ENCODE measurements at regions not wholly inside any gene's neighbourhood (a gene's known extent, or its start where the extent isn't known, plus 50 kb on each side); places are given as distances from the start of the nearest gene placed in this dataset.

DNA sequence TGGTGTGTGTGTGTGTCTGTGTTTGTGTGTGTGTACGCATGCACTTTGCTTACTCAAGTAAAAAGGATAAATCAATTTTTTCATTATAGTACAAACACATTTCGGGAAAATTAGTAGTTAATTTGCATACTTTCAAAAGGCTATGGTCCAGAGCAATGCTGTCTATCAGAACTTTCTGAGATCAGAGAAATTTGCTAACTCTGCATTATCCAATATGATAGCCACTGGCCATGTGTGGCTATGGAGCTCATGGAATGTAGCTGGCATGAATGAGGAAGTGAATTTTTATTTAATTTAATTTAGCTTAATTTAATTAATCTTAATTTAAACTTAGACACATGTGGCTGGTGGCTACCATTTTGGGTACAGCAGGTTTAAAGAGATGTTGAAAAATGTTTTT lies 289.6 kb downstream of the MAT2B start:
- no peaks in the 10 kb centered on the region for H3K4me1 Mint-ChIP-seq
- TF ChIP-seq, protein P1, sequence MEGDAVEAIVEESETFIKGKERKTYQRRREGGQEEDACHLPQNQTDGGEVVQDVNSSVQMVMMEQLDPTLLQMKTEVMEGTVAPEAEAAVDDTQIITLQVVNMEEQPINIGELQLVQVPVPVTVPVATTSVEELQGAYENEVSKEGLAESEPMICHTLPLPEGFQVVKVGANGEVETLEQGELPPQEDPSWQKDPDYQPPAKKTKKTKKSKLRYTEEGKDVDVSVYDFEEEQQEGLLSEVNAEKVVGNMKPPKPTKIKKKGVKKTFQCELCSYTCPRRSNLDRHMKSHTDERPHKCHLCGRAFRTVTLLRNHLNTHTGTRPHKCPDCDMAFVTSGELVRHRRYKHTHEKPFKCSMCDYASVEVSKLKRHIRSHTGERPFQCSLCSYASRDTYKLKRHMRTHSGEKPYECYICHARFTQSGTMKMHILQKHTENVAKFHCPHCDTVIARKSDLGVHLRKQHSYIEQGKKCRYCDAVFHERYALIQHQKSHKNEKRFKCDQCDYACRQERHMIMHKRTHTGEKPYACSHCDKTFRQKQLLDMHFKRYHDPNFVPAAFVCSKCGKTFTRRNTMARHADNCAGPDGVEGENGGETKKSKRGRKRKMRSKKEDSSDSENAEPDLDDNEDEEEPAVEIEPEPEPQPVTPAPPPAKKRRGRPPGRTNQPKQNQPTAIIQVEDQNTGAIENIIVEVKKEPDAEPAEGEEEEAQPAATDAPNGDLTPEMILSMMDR (conservative IDR thresholded peaks at IDR 0.05), result no peak

DNA sequence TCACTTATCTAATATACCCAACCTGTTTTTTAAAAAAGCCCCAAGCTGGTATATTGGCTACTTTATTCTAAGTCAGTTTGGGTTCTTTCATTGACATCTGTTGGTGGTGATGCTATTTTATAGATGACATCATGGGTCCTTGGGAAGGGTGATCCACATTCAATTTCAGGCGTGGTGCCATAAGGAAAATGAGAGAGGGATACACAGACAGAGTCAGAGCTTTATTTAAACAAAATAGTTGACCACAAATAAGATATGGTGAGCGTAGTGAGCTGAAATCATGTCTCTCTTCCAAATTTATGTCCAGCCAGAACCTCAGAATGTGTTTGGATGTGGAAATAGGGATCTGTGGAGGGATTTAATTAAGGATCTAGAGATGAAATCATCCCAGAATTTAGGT lies 302.4 kb downstream of the MAT2B start:
- H3K9me3 Mint-ChIP-seq, result no peaks in the 10 kb centered on the region
- Histone ChIP-seq H3K9me3 (ENCODE audit: control insufficient read depth, low read length) (no peaks in the 10 kb centered on the region), H3K36me3 (ENCODE audit: control insufficient read depth, insufficient read depth, low read length) (no peaks in the 10 kb centered on the region), H3K4me1 (ENCODE audit: control insufficient read depth, insufficient read depth, low read length) (no peaks in the 10 kb centered on the region), H3K4me3 (ENCODE audit: low read length) (no peak overlapping the region), H3K27ac (ENCODE audit: low read depth, low read length) (no peak overlapping the region), H3K9ac (ENCODE audit: extremely low read depth, low read length, poor library complexity, severe bottlenecking) (no peak overlapping the region), H3K27me3 (ENCODE audit: control insufficient read depth, insufficient read depth, low read length, poor library complexity, severe bottlenecking) (no peaks in the 10 kb centered on the region)
- WGBS, 2 experiments (ENCODE audit: insufficient coverage in 1 of 2, insufficient read length in 1 of 2), result 92 to 96% methylated on average over 2 of the region's 2 CpGs
- H3K27me3 Mint-ChIP-seq (ENCODE audit: insufficient read depth), result no peaks in the 10 kb centered on the region
- no peak overlapping the region for H3K27ac Mint-ChIP-seq
- DNase-seq, result no peak
- TF ChIP-seq, protein P1 (conservative IDR thresholded peaks at IDR 0.05), result no peak
- no peaks in the 10 kb centered on the region for H3K36me3 Mint-ChIP-seq (ENCODE audit: low read depth)
- H3K4me3 Mint-ChIP-seq, result no peak overlapping the region
- no peaks in the 10 kb centered on the region for H3K4me1 Mint-ChIP-seq

More for the DNA sequence above, 289.6 kb downstream of the MAT2B start:
- Mint-ChIP-seq H3K4me3 (no peak overlapping the region), H3K27me3 (ENCODE audit: insufficient read depth) (no peaks in the 10 kb centered on the region), H3K36me3 (ENCODE audit: low read depth) (no peaks in the 10 kb centered on the region), H3K9me3 (no peaks in the 10 kb centered on the region), H3K27ac (no peak overlapping the region)
- Histone ChIP-seq H3K9me3 (ENCODE audit: control insufficient read depth, low read length) (no peaks in the 10 kb centered on the region), H3K27me3 (ENCODE audit: control insufficient read depth, insufficient read depth, low read length, poor library complexity, severe bottlenecking) (no peaks in the 10 kb centered on the region), H3K9ac (ENCODE audit: extremely low read depth, low read length, poor library complexity, severe bottlenecking) (no peak overlapping the region), H3K4me3 (ENCODE audit: low read length) (no peak overlapping the region), H3K27ac (ENCODE audit: low read depth, low read length) (no peak overlapping the region), H3K4me1 (ENCODE audit: control insufficient read depth, insufficient read depth, low read length) (no peaks in the 10 kb centered on the region), H3K36me3 (ENCODE audit: control insufficient read depth, insufficient read depth, low read length) (no peaks in the 10 kb centered on the region)
- 71% methylated on average over 1 of the region's 2 CpGs; no CpG with 5 or more reads in 1 of the 2 experiments for WGBS, 2 experiments (ENCODE audit: insufficient coverage in 1 of 2, insufficient read length in 1 of 2)
- no peak for DNase-seq

DNA sequence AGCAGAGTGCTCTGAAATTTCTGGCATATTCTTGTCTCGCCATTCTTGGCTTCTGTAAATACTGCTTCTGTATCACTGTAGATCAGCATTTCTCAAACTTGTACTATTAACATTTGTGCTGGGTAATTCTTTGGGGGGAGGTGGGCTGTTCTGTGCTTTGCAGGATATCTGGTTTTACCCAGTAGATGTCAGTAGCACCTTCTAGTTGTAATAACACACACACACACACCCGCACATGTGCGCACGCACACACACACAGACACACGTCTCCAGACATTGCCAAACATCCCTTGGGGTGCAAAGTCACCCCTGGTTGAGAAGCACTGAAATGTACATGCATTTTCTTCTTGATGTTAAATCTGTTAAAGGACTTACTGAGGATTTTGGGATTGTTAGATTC lies 304.1 kb downstream of the MAT2B start:
- Mint-ChIP-seq H3K27me3 (ENCODE audit: insufficient read depth) (no peaks in the 10 kb centered on the region), H3K4me3 (no peak overlapping the region), H3K36me3 (ENCODE audit: low read depth) (no peaks in the 10 kb centered on the region), H3K27ac (no peak overlapping the region), H3K9me3 (no peaks in the 10 kb centered on the region), H3K4me1 (no peaks in the 10 kb centered on the region)
- no peak overlapping the region for H3K27ac ChIP-seq (ENCODE audit: low read depth, low read length)
- no peaks in the 10 kb centered on the region for H3K4me1 ChIP-seq (ENCODE audit: control insufficient read depth, insufficient read depth, low read length)
- H3K9me3 ChIP-seq (ENCODE audit: control insufficient read depth, low read length), result no peaks in the 10 kb centered on the region
- no peaks in the 10 kb centered on the region for H3K27me3 ChIP-seq (ENCODE audit: control insufficient read depth, insufficient read depth, low read length, poor library complexity, severe bottlenecking)
- TF ChIP-seq, protein P1 (conservative IDR thresholded peaks at IDR 0.05), result peak; percentile 11
- H3K36me3 ChIP-seq (ENCODE audit: control insufficient read depth, insufficient read depth, low read length), result no peaks in the 10 kb centered on the region
- WGBS, 2 experiments (ENCODE audit: insufficient coverage in 1 of 2, insufficient read length in 1 of 2), result 69% methylated on average over 5 of the region's 5 CpGs; no CpG with 5 or more reads in 1 of the 2 experiments
- DNase-seq, result peak; percentile 49
- H3K9ac ChIP-seq (ENCODE audit: extremely low read depth, low read length, poor library complexity, severe bottlenecking), result no peak overlapping the region
- H3K4me3 ChIP-seq (ENCODE audit: low read length), result no peak overlapping the region

Data from endodermal cell (in vitro differentiated cells).